ENCODE measurements at regions not wholly inside any gene's neighbourhood (a gene's known extent, or its start where the extent isn't known, plus 50 kb on each side); places are given as distances from the start of the nearest gene placed in this dataset.

DNA sequence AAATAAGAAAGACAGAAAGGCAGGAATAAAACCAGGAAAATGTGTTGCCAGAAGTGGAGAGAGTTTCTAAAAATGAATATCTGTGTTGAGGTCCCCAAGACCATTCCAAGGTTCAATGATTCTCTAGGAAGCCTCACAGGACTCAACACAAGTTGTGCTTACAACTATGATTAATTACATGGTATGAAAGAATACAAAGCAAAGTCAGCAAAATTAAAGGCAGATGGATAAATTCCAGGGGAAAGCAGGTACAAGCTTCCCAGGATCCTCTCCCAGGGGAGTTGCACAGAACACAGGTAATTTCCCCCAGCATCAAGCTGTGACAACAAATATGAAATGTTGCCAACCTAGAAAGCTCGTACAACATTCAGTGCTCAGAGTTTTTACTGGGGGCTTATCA lies 154.4 kb upstream of the HNMT start:
- H3K36me3 ChIP-seq (ENCODE audit: insufficient read depth, low read length): no peaks in the 10 kb centered on the region
- H3K4me2 ChIP-seq (ENCODE audit: low read depth, low read length, poor library complexity, severe bottlenecking): no peak overlapping the region
- no peaks in the 10 kb centered on the region for H3K9me2 ChIP-seq (replicated peaks; ENCODE audit: low read depth, low read length)
- no peak for TF ChIP-seq EZH2phosphoT487 (IDR thresholded peaks at IDR 0.05; ENCODE audit: borderline replicate concordance)
- TF ChIP-seq, protein P1, sequence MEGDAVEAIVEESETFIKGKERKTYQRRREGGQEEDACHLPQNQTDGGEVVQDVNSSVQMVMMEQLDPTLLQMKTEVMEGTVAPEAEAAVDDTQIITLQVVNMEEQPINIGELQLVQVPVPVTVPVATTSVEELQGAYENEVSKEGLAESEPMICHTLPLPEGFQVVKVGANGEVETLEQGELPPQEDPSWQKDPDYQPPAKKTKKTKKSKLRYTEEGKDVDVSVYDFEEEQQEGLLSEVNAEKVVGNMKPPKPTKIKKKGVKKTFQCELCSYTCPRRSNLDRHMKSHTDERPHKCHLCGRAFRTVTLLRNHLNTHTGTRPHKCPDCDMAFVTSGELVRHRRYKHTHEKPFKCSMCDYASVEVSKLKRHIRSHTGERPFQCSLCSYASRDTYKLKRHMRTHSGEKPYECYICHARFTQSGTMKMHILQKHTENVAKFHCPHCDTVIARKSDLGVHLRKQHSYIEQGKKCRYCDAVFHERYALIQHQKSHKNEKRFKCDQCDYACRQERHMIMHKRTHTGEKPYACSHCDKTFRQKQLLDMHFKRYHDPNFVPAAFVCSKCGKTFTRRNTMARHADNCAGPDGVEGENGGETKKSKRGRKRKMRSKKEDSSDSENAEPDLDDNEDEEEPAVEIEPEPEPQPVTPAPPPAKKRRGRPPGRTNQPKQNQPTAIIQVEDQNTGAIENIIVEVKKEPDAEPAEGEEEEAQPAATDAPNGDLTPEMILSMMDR (conservative IDR thresholded peaks at IDR 0.05; ENCODE audit: low read length): no peak
- H3F3A ChIP-seq (ENCODE audit: low read depth): no peaks in the 10 kb centered on the region
- no peaks in the 10 kb centered on the region for H4K20me1 ChIP-seq (ENCODE audit: insufficient read depth, low read length, poor library complexity, severe bottlenecking)
- H3K4me3 ChIP-seq (ENCODE audit: low read length, poor library complexity, severe bottlenecking): no peak overlapping the region
- H3K9ac ChIP-seq (ENCODE audit: low read depth, low read length, poor library complexity, severe bottlenecking): no peak overlapping the region
- no peak overlapping the region for H2AFZ ChIP-seq (ENCODE audit: low read length)
- H3K27me3 ChIP-seq (ENCODE audit: insufficient read depth, low read length, poor library complexity, severe bottlenecking): no peaks in the 10 kb centered on the region
- H3K4me1 ChIP-seq (ENCODE audit: insufficient read depth, low read length, poor library complexity, severe bottlenecking): no peaks in the 10 kb centered on the region
- no peaks in the 10 kb centered on the region for H3K9me3 ChIP-seq (ENCODE audit: insufficient read depth, low read depth, low read length)
- H3K79me2 ChIP-seq (ENCODE audit: insufficient read depth, low read length): no peaks in the 10 kb centered on the region

DNA sequence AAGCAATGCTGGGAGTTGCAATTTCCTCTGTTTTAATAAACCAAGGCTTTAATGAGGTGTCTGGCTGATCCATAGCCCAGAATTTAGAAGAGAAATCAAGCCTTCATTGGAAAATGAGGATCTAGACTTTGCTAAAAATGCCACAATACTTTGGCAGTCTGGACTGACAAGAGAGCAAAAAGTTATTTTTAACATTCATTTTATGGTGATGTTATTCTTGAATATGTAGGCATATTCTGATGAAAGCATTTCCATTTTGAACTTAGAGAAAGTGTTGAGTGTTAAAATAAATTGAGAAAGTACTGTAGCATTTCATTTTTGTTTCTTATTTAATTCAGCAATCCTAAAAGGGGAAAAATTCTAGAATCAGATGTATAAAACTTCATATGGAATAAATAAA lies 151.8 kb upstream of the HNMT start:
- no peaks in the 10 kb centered on the region for H3K79me2 ChIP-seq (ENCODE audit: insufficient read depth, low read length)
- no peaks in the 10 kb centered on the region for H3K9me3 ChIP-seq (ENCODE audit: insufficient read depth, low read depth, low read length)
- H3K36me3 ChIP-seq (ENCODE audit: insufficient read depth, low read length): no peaks in the 10 kb centered on the region
- H3K4me2 ChIP-seq (ENCODE audit: low read depth, low read length, poor library complexity, severe bottlenecking): no peak overlapping the region
- no peaks in the 10 kb centered on the region for H4K20me1 ChIP-seq (ENCODE audit: insufficient read depth, low read length, poor library complexity, severe bottlenecking)
- no peaks in the 10 kb centered on the region for H3K9me2 ChIP-seq (replicated peaks; ENCODE audit: low read depth, low read length)
- no peaks in the 10 kb centered on the region for H3K27me3 ChIP-seq (ENCODE audit: insufficient read depth, low read length, poor library complexity, severe bottlenecking)
- TF ChIP-seq, protein P1 (conservative IDR thresholded peaks at IDR 0.05; ENCODE audit: low read length): no peak
- no peak for TF ChIP-seq EZH2phosphoT487 (IDR thresholded peaks at IDR 0.05; ENCODE audit: borderline replicate concordance)
- no peak overlapping the region for H2AFZ ChIP-seq (ENCODE audit: low read length)
- H3K4me1 ChIP-seq (ENCODE audit: insufficient read depth, low read length, poor library complexity, severe bottlenecking): no peaks in the 10 kb centered on the region
- no peak overlapping the region for H3K9ac ChIP-seq (ENCODE audit: low read depth, low read length, poor library complexity, severe bottlenecking)
- no peak overlapping the region for H3K4me3 ChIP-seq (ENCODE audit: low read length, poor library complexity, severe bottlenecking)
- H3F3A ChIP-seq (ENCODE audit: low read depth): no peaks in the 10 kb centered on the region

DNA sequence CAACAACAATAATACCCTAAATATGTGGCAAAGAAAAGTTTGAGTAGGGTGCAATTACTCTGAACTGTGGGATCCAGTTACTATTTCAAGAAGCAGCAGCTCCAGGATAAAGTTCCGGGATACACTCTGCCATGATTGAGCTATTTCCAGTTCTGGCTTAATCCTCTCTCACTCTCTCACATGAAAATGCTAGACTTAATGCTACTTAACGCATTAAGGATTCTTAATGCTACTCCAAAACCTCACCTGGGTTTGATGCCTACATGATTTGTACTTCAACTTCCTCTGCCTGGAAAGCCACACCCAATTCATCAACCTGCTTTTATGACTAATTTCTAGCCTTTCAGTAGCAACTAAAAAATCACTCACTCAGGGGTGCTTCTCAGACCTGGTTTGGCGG lies 151.1 kb upstream of the HNMT start:
- no peaks in the 10 kb centered on the region for H3K9me2 ChIP-seq (replicated peaks; ENCODE audit: low read depth, low read length)
- no peaks in the 10 kb centered on the region for H3K36me3 ChIP-seq (ENCODE audit: insufficient read depth, low read length)
- no peak overlapping the region for H3K9ac ChIP-seq (ENCODE audit: low read depth, low read length, poor library complexity, severe bottlenecking)
- H3K9me3 ChIP-seq (ENCODE audit: insufficient read depth, low read depth, low read length): no peaks in the 10 kb centered on the region
- H3F3A ChIP-seq (ENCODE audit: low read depth): no peaks in the 10 kb centered on the region
- H4K20me1 ChIP-seq (ENCODE audit: insufficient read depth, low read length, poor library complexity, severe bottlenecking): no peaks in the 10 kb centered on the region
- no peak for TF ChIP-seq EZH2phosphoT487 (IDR thresholded peaks at IDR 0.05; ENCODE audit: borderline replicate concordance)
- TF ChIP-seq, protein P1 (conservative IDR thresholded peaks at IDR 0.05; ENCODE audit: low read length): no peak
- H2AFZ ChIP-seq (ENCODE audit: low read length): no peak overlapping the region
- H3K4me3 ChIP-seq (ENCODE audit: low read length, poor library complexity, severe bottlenecking): no peak overlapping the region
- H3K79me2 ChIP-seq (ENCODE audit: insufficient read depth, low read length): no peaks in the 10 kb centered on the region
- H3K27me3 ChIP-seq (ENCODE audit: insufficient read depth, low read length, poor library complexity, severe bottlenecking): no peaks in the 10 kb centered on the region
- H3K4me1 ChIP-seq (ENCODE audit: insufficient read depth, low read length, poor library complexity, severe bottlenecking): no peaks in the 10 kb centered on the region
- H3K4me2 ChIP-seq (ENCODE audit: low read depth, low read length, poor library complexity, severe bottlenecking): no peak overlapping the region
